Endodermal cell (in vitro differentiated cells): ENCODE measurements at regions not wholly inside any gene's neighbourhood (a gene's known extent, or its start where the extent isn't known, plus 50 kb on each side); places are given as distances from the start of the nearest gene placed in this dataset.
"Not testable (repeated sequence)": the region's sequence is repeated elsewhere in the genome, so short reads cannot be mapped to it uniquely, and the experiment has no call there.

ENCODE experiments used
- DNase-seq: peaks from one replicate; pipeline ENCODE4 v3.0.0-alpha.2; 2017
- H3K27ac ChIP-seq: 2 replicates; pipeline ENCODE4 v1.5.1; 2013; ENCODE audit warnings: mild to moderate bottlenecking, low read depth, low read length, moderate library complexity
- H3K27me3 ChIP-seq: 2 replicates; pipeline ENCODE4 v1.6.1; 2013; ENCODE audit warnings: mild to moderate bottlenecking, low read length, moderate library complexity; ENCODE audit not compliant: insufficient read depth, control insufficient read depth, poor library complexity, severe bottlenecking
- H3K36me3 ChIP-seq: 2 replicates; pipeline ENCODE4 v1.7.0; 2013; ENCODE audit warnings: mild to moderate bottlenecking, low read length, moderate library complexity; ENCODE audit not compliant: control insufficient read depth, insufficient read depth
- H3K4me1 ChIP-seq: one replicate; pipeline ENCODE4 v1.7.0; 2013; ENCODE audit warnings: low read length; ENCODE audit not compliant: control insufficient read depth, insufficient read depth
- H3K4me3 ChIP-seq: 2 replicates; pipeline ENCODE4 v1.5.1; 2013; ENCODE audit warnings: mild to moderate bottlenecking, low read length, moderate library complexity
- H3K9ac ChIP-seq: 2 replicates; pipeline ENCODE4 v1.6.1; 2013; ENCODE audit warnings: mild to moderate bottlenecking, low read length, moderate library complexity; ENCODE audit not compliant: poor library complexity, severe bottlenecking; ENCODE audit errors: extremely low read depth
- H3K9me3 ChIP-seq: 2 replicates; pipeline ENCODE4 v1.6.1; 2013; ENCODE audit warnings: mild to moderate bottlenecking, low read length, moderate library complexity; ENCODE audit not compliant: control insufficient read depth
- H3K27ac Mint-ChIP-seq: 2 replicates; pipeline ENCODE4 v1.8.0; 2020; ENCODE audit warnings: mixed read lengths
- H3K27me3 Mint-ChIP-seq: 2 replicates; pipeline ENCODE4 v1.8.0; 2021; ENCODE audit warnings: mild to moderate bottlenecking, mixed read lengths; ENCODE audit not compliant: insufficient read depth
- H3K36me3 Mint-ChIP-seq: 2 replicates; pipeline ENCODE4 v1.8.0; 2020; ENCODE audit warnings: low read depth, mixed read lengths
- H3K4me1 Mint-ChIP-seq: 2 replicates; pipeline ENCODE4 v1.8.0; 2020; ENCODE audit warnings: mixed read lengths
- H3K4me3 Mint-ChIP-seq: 2 replicates; pipeline ENCODE4 v1.8.0; 2020; ENCODE audit warnings: mild to moderate bottlenecking, moderate library complexity, mixed read lengths
- H3K9me3 Mint-ChIP-seq: 2 replicates; pipeline ENCODE4 v1.8.0; 2020; ENCODE audit warnings: mild to moderate bottlenecking, mixed read lengths
- WGBS, 2 experiments: methylation state at CpG; one replicate each; pipeline versions ENCODE4 v1.1.5 to v1.1.7; 2013; ENCODE audit warnings: missing lambda C conversion rate in 2 of 2, mixed read lengths in 1 of 2; ENCODE audit not compliant: insufficient coverage in 1 of 2, insufficient read length in 1 of 2; 5-methylcytosine and 5-hydroxymethylcytosine counted together
- TF ChIP-seq, protein P1 (sequence below): fragments of 200-600 bp; sonication (generic); conservative IDR thresholded peaks from 2 replicates; pipeline ENCODE4 v1.5.0; 2021; ENCODE audit warnings: antibody characterized with exemption, mild to moderate bottlenecking

DNA sequence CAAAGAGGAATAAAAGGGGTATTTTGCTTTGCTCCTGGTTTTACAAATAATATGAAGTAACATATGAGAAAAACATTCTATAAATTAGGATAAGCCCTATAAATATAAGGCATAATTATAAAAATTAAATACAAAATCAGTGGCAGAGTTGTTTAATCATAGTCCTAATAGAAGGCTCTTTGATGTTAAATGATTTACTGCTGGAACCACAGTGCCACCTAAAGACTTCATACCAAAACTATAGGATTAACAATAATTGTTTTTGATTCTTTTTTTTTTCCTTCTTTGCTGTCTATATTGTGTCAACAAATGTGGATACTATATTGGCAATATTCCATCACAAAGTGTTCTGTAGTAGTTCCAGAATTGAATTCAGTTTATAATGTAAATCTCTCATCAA is 837.7 kb upstream of the SLC39A10 start:
- Histone ChIP-seq H3K36me3 (no peaks in the 10 kb centered on the region), H3K27me3 (no peaks in the 10 kb centered on the region), H3K4me1 (no peaks in the 10 kb centered on the region), H3K27ac (no peak overlapping the region), H3K9ac (no peak overlapping the region), H3K4me3 (no peak overlapping the region), H3K9me3 (no peaks in the 10 kb centered on the region)
- Mint-ChIP-seq H3K27me3 (no peaks in the 10 kb centered on the region), H3K4me3 (no peak overlapping the region), H3K9me3 (no peaks in the 10 kb centered on the region), H3K36me3 (no peaks in the 10 kb centered on the region), H3K27ac (no peak overlapping the region), H3K4me1 (no peaks in the 10 kb centered on the region)
- TF ChIP-seq, protein P1, sequence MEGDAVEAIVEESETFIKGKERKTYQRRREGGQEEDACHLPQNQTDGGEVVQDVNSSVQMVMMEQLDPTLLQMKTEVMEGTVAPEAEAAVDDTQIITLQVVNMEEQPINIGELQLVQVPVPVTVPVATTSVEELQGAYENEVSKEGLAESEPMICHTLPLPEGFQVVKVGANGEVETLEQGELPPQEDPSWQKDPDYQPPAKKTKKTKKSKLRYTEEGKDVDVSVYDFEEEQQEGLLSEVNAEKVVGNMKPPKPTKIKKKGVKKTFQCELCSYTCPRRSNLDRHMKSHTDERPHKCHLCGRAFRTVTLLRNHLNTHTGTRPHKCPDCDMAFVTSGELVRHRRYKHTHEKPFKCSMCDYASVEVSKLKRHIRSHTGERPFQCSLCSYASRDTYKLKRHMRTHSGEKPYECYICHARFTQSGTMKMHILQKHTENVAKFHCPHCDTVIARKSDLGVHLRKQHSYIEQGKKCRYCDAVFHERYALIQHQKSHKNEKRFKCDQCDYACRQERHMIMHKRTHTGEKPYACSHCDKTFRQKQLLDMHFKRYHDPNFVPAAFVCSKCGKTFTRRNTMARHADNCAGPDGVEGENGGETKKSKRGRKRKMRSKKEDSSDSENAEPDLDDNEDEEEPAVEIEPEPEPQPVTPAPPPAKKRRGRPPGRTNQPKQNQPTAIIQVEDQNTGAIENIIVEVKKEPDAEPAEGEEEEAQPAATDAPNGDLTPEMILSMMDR = peak; percentile 71
- DNase-seq = no peak

- no peak overlapping the region for H3K27ac ChIP-seq
- H3K4me3 Mint-ChIP-seq = no peak overlapping the region
- TF ChIP-seq, protein P1 = no peak
- H3K27me3 ChIP-seq = no peaks in the 10 kb centered on the region
- H3K27ac Mint-ChIP-seq = no peak overlapping the region
- H3K9me3 Mint-ChIP-seq = peaks cover 9% of the 10 kb centered on the region
- DNase-seq = no peak
- no peaks in the 10 kb centered on the region for H3K4me1 Mint-ChIP-seq
- no peak overlapping the region for H3K4me3 ChIP-seq
- no peaks in the 10 kb centered on the region for H3K27me3 Mint-ChIP-seq
- no peaks in the 10 kb centered on the region for H3K36me3 Mint-ChIP-seq
- H3K9ac ChIP-seq = no peak overlapping the region
- no peaks in the 10 kb centered on the region for H3K9me3 ChIP-seq
- no peaks in the 10 kb centered on the region for H3K4me1 ChIP-seq
- H3K36me3 ChIP-seq = no peaks in the 10 kb centered on the region
These were observed 841.6 kb upstream of the SLC39A10 start for GRCh38 chr2:194815475-194815874.

DNA sequence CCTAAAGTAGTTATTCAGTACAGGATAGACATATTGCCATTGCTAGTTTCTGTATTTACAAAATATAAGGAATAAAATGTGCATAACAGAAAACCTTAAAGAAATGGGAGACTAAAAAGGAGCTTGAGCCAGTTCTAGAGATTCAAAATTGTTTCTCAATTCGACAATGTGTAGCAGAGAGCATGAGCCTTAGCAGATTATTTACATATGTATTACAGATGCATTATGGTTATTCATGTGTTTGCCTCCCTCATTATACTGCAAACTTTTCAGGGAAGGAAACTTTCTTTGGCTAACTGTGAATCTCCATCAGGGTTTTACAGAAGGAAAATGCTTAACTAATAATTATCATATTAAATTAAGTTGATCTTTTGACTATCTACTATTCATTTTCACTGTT is 854.4 kb upstream of the SLC39A10 start:
- Mint-ChIP-seq H3K4me1 (peaks cover 9% of the 10 kb centered on the region), H3K4me3 (no peak overlapping the region), H3K27ac (no peak overlapping the region), H3K27me3 (peaks cover 2% of the 10 kb centered on the region), H3K36me3 (no peaks in the 10 kb centered on the region), H3K9me3 (peaks cover 19% of the 10 kb centered on the region)
- Histone ChIP-seq H3K27ac (no peak overlapping the region), H3K9ac (no peak overlapping the region), H3K27me3 (no peaks in the 10 kb centered on the region), H3K4me3 (no peak overlapping the region), H3K4me1 (peaks cover 3% of the 10 kb centered on the region), H3K36me3 (no peaks in the 10 kb centered on the region), H3K9me3 (peaks cover 2% of the 10 kb centered on the region)
- DNase-seq = no peak
- 75% methylated on average over 1 of the region's 1 CpG; no CpG with 5 or more reads in 1 of the 2 experiments for WGBS, 2 experiments
- TF ChIP-seq, protein P1 = no peak

DNA sequence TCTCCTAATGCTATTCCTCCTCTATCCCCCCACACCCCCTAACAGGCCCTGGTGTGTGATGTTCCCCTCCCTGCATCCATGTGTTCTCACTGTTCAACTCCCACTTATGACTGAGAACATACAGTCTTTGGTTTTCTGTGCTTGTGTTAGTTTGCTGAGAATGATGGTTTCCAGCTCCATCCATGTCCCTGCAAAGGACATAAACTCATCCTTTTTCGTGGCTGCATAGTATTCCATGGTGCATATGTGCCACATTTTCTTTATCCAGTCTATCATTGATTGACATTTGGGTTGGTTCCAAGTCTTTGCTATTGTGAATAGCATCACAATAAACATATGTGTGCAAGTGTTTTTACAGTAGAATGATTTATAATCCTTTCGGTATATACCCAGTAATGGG is 870.0 kb upstream of the SLC39A10 start:
- not testable (repeated sequence) for H3K27me3 ChIP-seq, H3K27ac Mint-ChIP-seq, H3K9me3 ChIP-seq, H3K27ac ChIP-seq, H3K4me1 ChIP-seq, H3K36me3 ChIP-seq, H3K4me1 Mint-ChIP-seq, H3K36me3 Mint-ChIP-seq, H3K9me3 Mint-ChIP-seq, H3K27me3 Mint-ChIP-seq, H3K4me3 Mint-ChIP-seq, H3K9ac ChIP-seq, DNase-seq, H3K4me3 ChIP-seq
- 93% methylated on average over 2 of the region's 2 CpGs for WGBS, 2 experiments

DNA sequence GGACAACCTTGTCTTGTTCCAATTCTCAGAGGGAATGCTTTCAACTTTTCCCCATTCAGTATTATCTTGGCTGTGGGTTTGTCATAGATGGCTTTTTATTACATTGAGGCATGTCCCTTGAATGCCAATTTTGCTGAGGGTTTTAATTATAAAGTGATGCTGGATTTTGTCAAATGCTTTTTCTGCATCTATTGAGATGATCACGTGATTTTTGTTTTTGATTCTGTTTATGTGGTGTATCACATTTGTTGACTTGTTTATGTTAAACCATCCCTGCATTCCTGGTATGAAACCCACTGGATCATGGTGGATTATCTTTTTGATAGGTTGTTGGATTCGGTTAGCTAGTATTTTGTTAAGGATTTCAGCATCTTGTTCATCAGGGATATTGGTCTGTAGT is 885.6 kb upstream of the SLC39A10 start:
- Mint-ChIP-seq H3K9me3 (peaks cover 22% of the 10 kb centered on the region), H3K27me3 (peaks cover 18% of the 10 kb centered on the region)
- H3K4me3 ChIP-seq, H3K9ac ChIP-seq, H3K4me3 Mint-ChIP-seq, DNase-seq, H3K27ac Mint-ChIP-seq, H3K36me3 ChIP-seq, H3K4me1 Mint-ChIP-seq, H3K4me1 ChIP-seq, H3K36me3 Mint-ChIP-seq, H3K27ac ChIP-seq: not testable (repeated sequence)
- Histone ChIP-seq H3K27me3 (peaks cover 16% of the 10 kb centered on the region), H3K9me3 (peaks cover 16% of the 10 kb centered on the region)
- WGBS, 2 experiments = 92 to 97% methylated on average over 2 of the region's 2 CpGs
